NCI-H510A (cell line): ENCODE measurements at regions not wholly inside any gene's neighbourhood (a gene's known extent, or its start where the extent isn't known, plus 50 kb on each side); places are given as distances from the start of the nearest gene placed in this dataset.
"Not testable (repeated sequence)": the region's sequence is repeated elsewhere in the genome, so short reads cannot be mapped to it uniquely, and the experiment has no call there.

Experiments
- DNase-seq: peaks from one replicate; lab custom pipeline; 2025; lab: John Stamatoyannopoulos, UW

DNA sequence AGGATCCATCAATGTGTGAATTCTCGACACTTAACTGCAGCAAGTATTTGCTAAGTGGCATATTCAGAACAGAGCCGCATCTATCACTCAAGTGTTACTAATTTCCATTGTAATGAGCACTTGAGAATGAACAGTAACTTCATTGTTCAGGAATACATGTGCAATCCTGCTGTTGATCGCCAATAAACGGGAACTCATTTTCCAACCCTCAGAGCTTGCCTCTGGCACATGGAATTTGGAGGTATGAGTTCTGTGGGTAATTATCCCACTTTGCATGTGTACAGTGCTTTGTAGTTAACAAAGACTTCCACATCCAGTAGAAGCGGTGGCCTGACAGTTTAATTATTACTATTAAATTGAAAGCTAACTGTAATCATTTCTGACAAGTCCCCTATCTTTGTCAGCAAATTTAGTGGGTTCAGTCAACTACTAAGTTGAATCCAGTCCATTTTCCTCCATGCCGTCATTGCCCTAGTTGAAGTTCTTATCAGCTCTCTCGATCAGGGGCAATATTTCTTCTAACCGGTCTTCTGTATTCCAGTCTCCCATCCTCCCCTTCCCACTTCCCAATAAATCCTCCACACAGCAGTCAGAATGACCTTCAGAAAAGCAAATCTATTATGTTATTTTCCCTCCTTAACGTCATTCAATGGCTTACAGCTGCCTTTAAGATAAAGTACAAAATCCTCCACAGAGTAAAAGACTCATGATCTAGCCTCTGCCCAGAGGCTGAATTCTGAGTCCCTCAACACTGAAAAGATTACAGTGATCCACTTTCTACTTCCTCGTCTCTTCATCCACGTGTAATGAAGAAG is 62.4 kb upstream of the GBA3 start:
- not testable (repeated sequence) for DNase-seq

DNA sequence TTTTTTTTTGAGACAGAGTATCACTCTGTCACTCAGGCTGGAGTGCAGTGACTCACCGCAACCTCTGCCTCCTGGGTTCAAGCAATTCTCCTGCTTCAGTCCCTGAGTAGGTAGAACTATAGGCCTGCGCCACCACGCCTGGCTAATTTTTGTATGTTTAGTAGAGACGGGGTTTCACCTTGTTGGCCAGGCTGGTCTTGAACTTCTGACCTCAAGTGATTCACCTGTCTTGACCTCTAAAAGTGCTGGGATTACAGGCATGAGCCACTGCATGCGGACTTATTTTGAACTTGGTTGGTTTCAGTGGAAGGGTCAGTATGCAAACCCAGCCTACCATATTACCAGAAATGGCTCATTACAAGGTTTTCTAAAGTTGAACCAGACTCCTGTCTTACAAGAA is 61.6 kb upstream of the GBA3 start:
- DNase-seq: not testable (repeated sequence)

DNA sequence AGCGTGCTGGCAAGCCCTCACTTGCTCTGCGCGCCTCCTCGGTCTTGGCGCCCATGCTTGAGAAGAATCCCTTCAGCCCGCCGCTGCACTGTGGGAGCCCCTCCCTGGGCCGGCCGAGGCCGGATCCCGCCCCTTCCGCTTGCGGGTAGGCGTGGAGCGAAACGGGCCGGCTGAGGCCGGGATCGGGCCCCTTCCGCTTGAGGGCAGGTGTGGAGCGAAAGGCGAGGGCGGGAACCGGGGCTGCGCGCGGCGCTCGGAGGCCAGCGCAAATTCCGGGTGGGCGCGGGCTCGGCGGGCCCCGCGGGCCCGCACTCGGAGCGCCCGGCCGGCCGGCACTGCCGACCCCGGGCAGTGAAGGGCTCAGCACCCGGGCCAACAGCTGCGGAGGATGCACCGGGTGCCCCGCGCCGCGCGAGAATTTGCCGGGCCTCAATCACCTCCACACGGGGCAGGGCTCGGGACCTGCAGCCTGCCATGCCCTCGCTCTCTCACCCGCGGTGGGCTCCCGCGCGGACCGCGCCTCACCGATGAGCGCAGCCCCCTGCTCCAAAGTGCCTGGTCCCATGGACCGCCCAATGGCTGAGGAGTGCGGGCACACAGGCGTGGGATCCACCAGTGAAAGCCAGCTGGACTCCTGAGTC is 58.1 kb upstream of the GBA3 start:
- DNase-seq: peak; percentile 11

DNA sequence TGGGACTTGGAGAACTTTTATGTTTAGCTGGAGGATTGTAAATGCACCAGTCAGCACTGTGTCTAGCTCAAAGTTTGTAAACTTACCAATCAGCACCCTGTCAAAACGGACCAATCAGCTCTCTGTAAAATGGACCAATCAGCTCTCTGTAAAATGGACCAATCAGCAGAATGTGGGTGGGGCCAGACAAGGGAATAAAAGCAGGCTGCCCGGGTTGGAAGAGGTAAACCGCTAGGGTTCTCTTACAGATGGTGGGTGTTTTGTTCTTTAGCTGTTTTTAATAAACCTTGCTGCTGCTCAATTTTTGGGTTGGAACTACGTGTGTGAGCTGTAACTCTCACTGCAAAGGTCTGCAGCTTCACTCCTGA is 57.6 kb upstream of the GBA3 start:
- not testable (repeated sequence) for DNase-seq

DNA sequence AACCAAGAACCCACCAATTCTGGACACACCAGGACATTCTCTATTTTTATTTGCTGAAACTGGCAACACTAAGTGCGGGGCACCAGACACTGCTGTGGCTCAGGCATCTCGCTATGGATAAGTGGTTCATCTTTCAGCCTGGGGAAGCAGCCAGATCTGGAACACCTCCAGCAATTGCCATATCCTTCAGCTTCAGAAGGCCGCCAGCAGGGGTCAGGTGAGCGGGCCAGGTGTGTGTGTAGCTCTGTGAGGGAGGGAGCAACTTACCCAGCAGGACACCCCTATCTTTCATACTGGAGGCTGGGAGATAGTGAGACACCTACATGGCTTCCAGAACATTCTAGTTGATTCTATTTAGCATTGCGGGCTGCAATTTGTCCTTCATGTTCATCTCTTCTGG is 57.0 kb upstream of the GBA3 start:
- DNase-seq: no peak

DNA sequence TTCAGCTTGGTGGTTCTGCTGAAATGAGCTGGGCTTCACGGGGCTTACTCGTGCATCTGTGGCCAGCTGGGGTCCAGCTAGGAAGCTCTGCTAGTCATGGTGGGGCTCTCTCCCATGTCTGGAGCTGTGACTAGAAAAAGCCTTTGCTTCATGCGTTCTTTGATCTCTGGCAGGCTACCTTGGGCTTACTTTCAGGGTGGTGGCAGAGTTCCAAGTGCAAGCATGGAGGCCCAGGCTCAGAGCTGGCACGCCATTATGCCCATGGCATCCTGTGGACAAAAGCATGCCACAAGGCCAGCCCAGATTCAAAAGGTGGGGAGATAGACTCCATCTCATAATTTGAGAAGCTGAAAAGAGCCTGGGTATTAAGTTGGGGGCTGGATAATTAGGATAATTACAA is 55.4 kb upstream of the GBA3 start:
- no peak for DNase-seq
